SK-N-SH (cell line): ENCODE measurements at regions not wholly inside any gene's neighbourhood (a gene's known extent, or its start where the extent isn't known, plus 50 kb on each side); places are given as distances from the start of the nearest gene placed in this dataset.

ENCODE experiments used
- CHD2 ChIP-seq: fragments of 150-350 bp; IDR thresholded peaks from 2 replicates; pipeline ENCODE4 v1.6.1; 2018; ENCODE audit warnings: low read length; ENCODE audit not compliant: partially characterized antibody
- CTCF ChIP-seq: fragments of 200-600 bp; sonication (generic); IDR thresholded peaks from 2 replicates; pipeline ENCODE4 v1.6.1; 2017; ENCODE audit warnings: antibody characterized with exemption, mild to moderate bottlenecking, moderate library complexity
- POLR2AphosphoS5 ChIP-seq: IDR thresholded peaks from 2 replicates; pipeline ENCODE4 v1.6.1; 2012; ENCODE audit warnings: low read depth, low read length
- REST ChIP-seq: IDR thresholded peaks from 2 replicates; pipeline ENCODE4 v1.6.1; 2012; ENCODE audit warnings: mild to moderate bottlenecking, low read depth, low read length, moderate library complexity
- RFX5 ChIP-seq: IDR thresholded peaks from 2 replicates; pipeline ENCODE4 v1.6.1; 2012; ENCODE audit warnings: mild to moderate bottlenecking, improper control_type of control experiment, low read length

GRCh38 chr2:187075199-187075635 is 226.2 kb upstream of the ZSWIM2 start:
- TF ChIP-seq CTCF (no peak), RFX5 (no peak), POLR2AphosphoS5 (no peak), REST (no peak), CHD2 (no peak)
